GM21367 (cell line): ENCODE measurements at regions not wholly inside any gene's neighbourhood (a gene's known extent, or its start where the extent isn't known, plus 50 kb on each side); places are given as distances from the start of the nearest gene placed in this dataset.
A peak's percentile ranks its signal among the peaks of the same experiment; 100 is the strongest.

Source experiments
- ATAC-seq: cut with Tn5 transposase; IDR thresholded peaks from one replicate; pipeline ENCODE4 v1.9.1; 2021; ENCODE audit not compliant: unreplicated experiment

DNA sequence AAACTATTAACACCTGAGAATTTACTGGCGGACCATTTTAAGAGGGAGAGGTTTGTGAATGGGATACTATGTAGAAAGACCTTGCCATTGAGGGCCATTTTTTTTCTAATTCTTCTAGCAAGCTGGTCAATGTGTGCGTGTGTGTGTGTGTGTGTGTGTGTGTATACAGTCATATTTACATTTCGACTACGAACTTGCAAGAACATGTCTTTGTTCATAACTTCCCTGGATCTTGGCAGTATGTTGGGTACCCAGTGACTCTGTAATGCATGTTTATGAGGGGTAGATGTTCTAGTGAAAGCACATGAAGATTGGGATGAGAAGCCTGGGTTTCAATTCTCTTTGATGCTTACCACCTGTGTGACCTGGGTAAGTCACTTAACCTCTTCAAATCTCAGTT is 133.6 kb downstream of the UBE2E3 start:
- no peak for ATAC-seq

DNA sequence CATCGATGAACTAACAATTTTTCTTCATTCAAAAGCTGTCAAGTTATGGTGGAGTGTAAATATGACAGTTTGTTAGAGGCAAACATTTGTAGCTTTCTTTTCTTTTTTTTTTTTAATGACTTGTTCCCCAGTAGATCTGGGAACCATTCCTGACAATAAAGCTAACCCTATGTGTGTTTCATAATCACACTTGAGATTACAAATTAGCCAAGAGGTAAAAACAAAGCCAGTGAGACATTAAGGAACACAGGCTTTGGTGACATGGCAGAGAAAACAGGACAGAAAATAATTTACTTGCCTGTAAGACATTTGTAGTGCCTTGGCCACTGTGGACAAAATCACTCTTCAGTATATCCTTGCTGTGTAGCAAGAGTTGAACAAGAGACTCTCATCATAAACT is 135.9 kb downstream of the UBE2E3 start:
- ATAC-seq = no peak

DNA sequence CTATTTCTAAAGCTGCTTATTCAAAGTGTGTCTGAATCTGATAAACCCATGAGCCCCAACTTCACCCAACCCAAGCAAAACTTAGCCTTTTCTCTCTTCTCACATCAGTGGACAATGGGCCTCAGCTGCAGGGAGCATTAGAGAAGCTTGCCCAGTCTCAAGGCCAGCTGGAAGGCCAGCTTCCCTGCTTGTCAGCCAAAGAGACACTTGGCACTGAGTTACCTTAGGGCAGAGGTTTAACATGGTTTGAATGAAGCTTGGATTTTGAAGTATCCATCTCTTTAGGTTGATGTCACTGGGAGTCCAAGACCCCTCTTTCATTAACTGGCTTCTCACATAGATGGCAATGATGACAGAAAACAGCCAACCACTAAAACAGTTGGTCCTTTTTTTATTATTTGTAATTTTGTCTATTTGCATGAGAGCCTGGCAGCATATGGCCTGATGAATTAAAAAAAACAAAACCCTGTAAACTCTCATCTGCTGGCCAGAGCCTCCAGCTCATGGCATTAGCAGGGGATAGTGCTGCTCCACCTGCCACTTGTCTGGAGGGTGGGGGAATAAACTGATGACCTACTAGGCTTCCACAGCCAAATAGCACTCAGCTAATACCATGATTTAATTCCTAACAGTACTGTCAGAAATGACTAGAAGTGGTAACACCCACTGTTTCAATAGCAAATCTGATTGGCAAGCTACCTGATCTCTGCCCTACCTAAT is 137.0 kb downstream of the UBE2E3 start:
- ATAC-seq = no peak

DNA sequence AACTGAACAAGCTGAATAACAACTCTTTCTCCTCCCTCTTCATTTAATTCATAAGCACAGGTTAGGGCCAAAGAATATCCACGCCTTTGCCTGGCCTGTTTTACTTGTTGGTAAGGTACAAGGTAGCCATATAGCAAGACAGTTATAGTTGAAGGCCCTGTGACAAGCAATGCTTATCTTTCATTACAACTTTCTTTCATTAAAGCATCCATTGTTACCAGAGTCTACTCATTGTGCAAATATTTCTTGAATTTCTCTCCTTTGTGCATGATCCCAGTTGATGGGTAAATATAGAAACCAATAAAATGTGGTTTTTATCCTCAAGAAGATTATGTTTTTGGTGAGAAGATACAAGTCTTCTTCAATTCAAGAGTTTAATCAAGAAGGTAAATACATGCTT is 140.2 kb downstream of the UBE2E3 start:
- no peak for ATAC-seq

DNA sequence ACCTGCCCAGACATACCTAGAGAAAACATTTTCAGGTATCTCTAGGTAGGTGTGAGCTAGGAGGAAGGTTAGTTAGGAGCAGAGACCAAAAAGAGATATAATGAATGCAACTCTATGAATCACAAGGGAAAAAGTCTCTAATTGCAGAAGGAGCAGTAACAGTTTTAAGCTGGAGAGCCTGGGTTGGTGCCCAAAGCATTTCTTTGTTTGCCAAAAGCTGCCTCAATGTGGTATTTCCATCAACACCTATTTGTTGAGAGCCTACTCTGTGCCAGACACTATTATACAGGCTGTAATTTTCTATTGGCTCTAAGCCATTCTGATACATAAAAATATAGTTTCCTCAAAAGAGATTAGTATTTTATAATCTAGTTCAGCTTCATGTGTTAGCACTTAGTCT is 141.6 kb downstream of the UBE2E3 start:
- no peak for ATAC-seq

DNA sequence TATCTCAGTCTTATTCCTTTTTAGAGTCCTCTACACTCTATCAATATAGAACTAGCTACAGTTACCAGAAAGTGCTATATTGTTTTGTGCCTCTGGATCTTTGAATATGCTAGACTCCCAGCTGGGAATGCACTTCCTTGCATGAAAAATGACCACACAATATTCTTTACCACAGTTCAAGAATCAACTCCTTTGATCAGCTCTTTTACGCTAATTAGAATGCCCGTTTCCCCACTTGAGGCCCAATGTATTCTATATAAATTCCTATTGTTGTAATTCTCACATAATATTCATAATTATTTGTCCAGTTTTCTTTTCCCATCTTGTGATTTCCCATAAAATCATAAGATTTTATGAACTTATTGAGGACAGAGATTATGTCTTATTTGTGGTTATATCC is 142.2 kb downstream of the UBE2E3 start:
- ATAC-seq = no peak

DNA sequence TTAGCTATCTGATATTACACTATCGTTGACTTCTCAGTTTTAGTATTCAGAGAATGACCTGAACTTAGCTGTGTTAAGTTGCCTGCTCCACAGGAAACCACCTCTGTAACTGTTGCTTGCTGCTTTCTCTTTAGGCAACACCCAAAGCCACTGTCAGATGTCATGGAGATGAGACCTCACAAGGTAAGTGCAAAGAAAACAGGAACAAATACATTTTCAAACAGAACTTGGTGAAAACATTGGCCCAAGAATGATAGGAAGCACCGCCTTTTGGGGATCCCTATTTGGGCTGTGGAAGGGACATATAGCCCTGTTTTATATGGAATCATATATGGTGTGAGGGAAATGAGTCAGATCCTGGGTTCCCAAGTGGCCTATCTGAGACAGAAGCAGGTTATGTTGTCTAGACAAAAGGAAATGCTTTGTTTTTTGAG is 143.4 kb downstream of the UBE2E3 start:
- peak; percentile 95 for ATAC-seq

DNA sequence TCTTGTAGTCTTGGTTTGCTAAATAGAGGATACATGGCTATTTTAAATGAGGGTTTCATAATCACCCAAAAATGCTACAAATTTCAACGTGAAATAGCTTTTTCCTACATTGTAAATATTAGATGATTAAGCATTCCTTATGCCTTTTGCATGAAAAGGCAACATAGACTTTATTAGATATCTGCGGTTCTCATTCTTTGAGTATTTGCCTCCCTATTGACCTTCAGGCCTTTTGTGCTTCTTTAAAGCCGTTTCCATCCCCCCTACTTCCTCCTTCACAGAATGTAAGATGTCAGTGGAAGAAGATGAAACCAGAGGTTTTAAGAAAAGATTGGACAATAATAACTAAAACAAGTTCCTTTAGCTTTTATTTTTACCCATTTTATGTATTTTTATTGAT is 144.1 kb downstream of the UBE2E3 start:
- ATAC-seq = no peak

DNA sequence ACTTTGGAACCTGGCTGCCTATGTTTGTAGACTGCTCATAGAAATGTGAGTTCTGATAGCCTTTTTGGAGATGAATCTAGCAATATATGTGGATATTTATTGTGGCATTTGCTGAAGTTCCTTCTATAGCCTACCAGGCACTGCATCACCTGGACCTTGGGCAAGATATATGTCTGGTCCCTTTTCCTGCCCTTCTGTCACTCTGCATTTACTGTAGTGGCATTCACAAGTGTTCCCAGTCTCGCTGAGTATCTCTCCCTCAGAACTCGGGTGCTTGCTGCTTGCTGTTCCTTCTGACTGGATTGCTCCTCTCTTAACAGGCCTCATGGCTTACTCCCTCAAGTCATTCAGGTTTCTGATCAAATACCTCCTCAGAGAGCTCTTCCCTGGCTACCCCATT is 145.0 kb downstream of the UBE2E3 start:
- ATAC-seq = no peak

DNA sequence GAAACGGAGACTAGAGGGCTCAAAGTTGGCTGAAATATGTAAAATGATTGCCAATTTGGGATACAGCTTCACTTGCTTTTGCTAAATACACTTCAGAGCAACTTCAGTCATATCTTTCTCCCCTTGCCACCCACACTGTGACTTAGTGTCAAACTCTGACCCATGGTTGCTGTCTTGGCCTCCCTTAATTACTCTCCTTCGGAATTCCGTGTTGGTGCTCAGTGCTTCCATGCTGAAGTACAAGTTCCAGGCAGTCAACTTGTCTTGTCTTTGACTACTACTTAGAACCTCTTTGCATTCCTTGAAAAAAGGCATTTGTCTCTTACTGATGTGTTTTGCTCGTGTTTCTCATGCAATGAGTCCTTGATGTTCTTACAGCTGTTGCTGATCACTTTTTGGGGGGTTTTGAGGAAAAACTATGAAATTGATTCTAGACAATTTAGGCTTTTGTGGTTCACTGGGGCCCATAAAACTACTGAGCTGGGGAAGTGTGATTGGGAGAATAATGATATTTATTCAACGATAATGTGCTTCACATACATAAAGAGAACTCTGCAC is 146.0 kb downstream of the UBE2E3 start:
- no peak for ATAC-seq

DNA sequence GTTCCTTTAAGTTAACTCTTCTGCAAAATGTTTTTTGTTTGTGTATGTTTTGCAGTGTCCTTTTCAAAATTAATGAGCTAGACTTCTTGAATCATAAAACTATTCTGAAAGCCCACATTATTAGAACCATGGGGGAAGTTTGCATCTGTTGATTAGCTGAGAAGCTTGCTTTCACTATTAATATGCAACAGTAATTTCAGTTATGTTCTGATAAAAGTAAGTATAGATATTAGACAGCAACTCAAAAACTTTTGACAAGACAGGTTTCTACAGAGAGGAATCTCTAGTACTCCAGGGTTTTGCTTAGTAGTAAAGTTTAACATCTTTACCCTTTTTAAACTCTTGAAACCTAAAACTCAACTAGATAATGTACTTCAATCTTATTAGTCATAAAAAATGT is 147.8 kb downstream of the UBE2E3 start:
- peak; percentile 52 for ATAC-seq

DNA sequence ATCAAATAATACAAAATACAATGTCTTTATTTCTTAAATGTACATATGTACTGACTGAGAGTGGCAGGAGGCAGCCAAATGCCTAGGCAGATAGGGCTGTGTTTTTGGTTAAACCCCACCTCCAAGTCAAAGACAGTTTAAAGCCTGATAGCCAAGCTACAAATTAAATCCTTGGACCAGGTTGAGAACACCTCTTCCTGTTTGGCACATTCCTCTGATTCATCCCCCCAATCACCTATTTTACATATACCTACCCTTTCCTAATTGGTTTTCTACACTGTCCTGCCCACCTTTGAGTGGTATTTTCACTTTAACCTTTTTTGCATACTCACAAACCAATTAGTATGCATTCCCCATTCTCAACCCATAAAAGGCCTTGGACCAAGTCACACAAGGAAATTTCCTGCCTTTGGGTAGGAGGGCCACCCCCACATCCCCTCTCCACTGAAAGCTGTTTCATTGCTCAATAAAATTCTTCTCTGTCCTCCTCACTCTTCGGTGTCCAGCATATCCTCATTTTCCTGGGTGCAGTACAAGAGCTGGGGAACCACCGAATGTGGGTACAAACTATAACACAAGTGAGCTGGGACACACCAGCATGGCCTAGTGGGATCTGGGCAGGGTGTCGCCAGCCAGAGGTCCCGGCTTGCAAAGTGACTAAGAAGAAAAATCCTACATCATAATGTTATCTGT is 149.1 kb downstream of the UBE2E3 start:
- no peak for ATAC-seq

DNA sequence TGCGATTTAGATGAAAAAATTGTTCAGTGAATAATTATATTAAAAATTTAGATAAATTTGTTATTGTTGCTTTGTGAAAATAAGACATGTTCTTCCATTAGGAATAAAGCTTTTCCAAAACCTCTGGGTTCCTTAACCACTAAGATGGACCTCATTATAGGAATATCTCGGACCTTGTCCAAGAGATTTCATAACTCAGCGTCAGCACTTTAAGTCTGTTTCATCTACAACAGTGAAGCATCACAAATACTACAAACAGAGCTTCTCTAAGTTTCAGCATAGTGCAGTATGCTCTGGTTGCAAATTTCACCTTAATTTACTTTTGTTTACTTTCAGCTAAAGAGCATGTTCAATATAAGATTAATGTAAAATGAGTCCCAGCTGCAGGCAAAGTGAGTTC is 150.3 kb downstream of the UBE2E3 start:
- ATAC-seq = no peak

DNA sequence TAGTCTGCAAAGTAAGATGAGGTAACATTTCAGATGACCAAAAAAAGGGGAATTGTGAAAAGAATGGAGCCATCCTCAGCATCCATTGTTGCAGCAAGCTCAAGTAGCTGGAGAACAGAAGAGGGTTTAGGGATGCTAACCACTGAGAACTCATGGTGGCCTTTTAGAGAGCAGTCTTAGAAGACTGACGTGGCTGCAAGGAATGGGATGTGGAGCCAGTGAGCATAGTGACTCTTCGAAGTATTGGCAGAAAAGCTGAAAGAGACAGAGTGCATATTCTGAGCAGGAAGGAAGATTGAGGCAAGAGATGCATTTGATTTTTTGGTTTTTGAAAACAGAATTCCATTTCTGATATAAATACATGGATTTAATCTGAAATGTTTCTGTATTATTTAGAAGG is 151.2 kb downstream of the UBE2E3 start:
- no peak for ATAC-seq

DNA sequence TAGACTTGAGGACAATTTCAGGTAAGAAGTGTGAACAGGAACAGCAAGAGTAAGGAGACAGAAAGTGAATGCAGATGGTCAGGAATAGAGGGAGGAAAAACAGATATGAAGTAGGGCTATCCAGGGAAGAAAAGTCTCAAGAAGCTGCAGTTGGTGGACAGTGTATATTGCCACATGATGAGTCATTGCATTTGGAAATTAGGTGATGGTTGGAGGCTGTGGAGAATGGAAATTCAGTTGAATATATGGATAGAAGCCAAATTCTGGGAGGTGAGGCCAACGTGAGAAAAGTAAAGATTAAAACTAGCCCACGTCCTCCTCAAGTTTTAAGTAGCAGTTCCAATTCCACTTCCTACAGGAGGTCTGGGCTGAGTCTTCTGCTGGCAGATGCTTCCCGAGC is 158.4 kb downstream of the UBE2E3 start:
- no peak for ATAC-seq

DNA sequence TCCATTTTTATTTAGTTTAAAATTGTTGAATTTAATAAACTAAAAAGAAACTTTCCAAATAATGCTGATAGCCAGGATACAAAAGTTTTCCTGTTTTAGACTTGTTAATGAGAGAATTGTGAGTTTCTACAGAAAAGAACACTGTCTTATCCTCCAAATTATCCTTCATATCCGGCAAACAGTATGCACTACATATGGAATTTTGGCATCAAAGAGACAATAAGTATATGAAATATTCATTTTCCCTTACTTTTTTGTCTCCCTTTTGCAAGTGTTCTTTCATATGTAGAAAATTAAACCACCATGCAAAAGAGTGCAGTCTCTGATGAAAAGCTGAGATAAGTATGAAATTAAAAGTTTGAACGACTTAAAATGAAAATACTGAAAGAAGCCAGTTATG is 159.4 kb downstream of the UBE2E3 start:
- ATAC-seq = no peak

DNA sequence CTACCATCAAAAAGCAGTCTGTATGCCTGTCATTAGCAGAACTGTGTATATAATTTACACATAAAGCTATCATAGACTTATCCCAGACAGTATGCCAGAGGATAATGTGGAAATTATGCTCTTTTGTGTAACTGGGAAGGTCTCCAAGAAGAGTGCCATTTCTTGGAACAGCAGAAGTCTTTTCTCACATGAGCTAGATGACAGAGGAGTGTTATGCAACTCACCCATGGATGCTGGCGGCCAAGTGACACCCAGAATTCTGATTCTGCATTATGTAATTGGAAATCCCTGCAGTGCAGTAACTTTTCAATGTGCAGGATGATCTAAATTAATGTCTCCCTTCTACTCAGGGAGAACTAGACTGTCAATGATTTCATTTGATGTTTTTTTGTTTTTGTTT is 160.0 kb downstream of the UBE2E3 start:
- ATAC-seq = no peak

DNA sequence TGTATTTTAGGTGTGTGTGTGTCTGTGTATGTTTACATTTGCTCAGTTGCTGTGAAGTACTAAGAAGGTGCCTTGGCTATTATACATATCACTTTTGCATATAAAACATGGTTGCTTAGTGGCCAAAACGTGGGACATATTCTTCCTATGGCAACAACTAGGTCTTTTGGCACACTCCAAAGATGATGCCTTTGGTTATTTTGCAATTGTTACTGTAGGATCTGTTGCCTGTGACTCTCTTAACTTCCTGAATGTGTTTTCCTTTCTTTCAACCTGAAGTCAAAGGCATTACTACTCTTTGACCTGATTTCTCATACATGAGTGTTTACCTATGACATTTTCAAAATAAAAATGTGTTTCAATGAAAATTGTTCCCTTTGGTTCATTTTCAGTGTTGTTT is 160.5 kb downstream of the UBE2E3 start:
- ATAC-seq = no peak

DNA sequence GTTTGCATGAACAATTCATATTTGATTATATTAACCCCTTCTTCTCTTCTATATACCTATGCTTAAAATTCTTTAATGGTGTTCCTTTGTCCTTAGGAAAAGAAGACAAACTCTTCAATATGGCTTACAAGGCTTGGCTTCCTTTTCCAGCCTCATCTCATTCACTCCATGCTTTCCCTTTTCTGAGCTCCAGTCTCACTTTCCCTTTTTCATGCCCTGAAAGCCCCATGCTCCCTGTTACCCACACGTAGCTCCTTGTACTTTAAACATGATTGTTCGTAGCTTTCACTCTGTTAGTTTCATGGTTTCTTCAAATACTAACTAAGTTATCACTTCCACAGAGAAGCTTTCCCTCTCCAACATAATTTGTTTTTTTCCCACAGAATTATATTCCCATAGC is 161.3 kb downstream of the UBE2E3 start:
- no peak for ATAC-seq

DNA sequence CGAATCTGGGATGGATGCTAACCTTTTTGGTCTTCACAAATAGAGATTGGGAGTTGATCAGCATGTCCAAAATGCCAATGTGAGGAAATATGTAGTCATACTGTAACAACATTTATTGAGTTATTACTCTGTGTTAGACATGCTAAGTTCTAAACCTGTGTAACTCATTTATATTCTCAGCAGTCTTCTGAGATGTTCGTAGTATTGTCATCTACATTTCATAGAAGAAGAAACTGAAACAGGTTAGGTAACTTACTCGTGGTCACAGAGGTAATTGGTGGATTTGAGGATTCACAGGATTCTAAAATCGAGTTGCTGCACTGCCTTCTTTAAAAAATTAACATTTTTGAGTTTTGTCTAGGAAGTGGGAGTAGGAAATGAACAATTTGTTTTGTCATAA is 162.1 kb downstream of the UBE2E3 start:
- no peak for ATAC-seq

DNA sequence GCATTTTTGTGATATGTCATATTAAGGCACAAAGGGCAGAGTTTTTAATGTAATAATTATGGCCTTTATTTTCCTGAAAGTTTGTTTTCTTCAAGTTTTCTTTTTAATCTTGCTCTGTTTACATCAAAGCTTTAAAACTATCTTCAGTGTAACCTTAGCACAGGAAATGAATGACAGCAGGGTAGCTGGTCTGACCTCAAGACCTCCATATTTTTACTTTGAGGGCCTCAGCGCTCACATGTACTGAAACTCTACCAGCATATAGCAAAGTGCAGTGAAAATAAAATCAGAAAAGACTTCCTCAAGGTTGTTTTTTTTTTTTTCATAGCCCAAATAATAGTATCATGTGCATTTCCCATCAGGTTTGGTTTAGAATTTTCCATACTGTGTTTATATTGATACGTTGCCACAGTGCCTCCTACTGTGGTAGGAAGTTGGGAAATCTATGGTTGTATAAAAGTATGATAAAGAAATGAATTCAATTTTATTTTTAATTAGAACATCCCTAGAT is 163.4 kb downstream of the UBE2E3 start:
- ATAC-seq = no peak

DNA sequence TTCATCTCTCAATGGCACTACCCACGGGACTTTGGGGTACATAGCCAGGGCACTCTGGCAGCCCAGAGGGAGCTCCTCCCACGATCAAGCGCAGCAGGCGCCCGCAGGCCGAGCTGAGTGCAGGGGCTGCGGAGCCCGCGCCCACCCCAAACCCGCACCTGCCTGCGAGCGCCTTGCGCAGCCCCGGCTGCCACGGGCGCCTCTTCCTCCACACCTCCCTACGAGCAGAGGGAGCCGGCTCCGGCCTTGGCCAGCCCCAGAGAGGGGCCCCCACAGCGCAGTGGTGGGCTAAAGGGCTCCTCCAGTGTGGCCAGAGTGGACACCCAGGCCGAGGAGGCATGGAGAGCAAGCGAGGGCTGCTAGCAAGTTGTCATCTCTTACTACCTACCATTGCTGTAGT is 165.2 kb downstream of the UBE2E3 start:
- no peak for ATAC-seq
